ENCODE measurements at regions not wholly inside any gene's neighbourhood (a gene's known extent, or its start where the extent isn't known, plus 50 kb on each side); places are given as distances from the start of the nearest gene placed in this dataset.

DNA sequence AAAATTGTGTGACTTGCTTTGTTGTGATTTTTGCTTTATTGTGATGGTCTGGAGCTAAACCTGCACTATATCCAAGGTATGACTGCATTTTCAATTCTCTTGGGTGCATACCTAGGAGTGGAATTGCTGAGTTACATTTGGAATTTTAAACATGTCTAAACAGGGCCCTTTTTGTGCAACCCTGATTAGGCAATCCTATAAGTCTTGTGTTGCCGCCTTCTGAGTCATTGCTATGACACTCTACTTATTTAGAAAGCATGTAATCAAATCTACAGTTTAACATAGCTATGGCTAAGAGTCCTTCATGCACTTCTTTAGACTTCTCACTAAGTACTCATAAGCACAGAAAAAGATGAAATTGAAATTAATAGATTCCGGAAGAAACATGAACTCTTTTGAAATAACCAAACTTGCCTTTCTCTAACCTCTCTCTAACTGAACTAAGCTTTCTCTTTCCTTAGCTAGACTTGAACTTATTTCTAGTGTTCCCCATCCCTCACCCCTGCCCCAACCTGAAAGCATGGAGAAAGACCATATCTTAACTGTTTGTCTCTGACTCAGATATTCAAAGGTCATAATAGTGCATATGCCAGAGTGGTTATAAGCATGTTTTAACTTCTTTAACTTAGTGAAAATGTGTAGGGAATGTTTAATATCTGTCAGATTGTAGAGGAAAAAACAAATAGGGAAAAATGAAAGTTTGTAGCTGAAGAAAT lies 203.0 kb downstream of the SNAPC1 start:
- CTCF ChIA-PET = interaction anchor here (0.6 kb wide), 1 partner anchor 191 kb away, joined by 3 read pairs; no protein-coding TSS in a partner anchor
- Mint-ChIP-seq H3K4me3 (ENCODE audit: unreplicated experiment) (no peak overlapping the region), H3K27ac (ENCODE audit: unreplicated experiment) (no peak overlapping the region), H3K4me1 (ENCODE audit: low read depth, unreplicated experiment) (peaks cover 7% of the 10 kb centered on the region), H3K36me3 (ENCODE audit: insufficient read depth, unreplicated experiment) (no peaks in the 10 kb centered on the region), H3K27me3 (ENCODE audit: insufficient read depth, unreplicated experiment) (no peaks in the 10 kb centered on the region), H3K9me3 (ENCODE audit: unreplicated experiment) (peaks cover 31% of the 10 kb centered on the region)
- no TSS peak for BruUV-seq (replicated peaks)
- H3K36me3 ChIP-seq (ENCODE audit: control insufficient read depth, insufficient read depth, low read length) = no peaks in the 10 kb centered on the region
- POLR2A ChIA-PET = no interaction called here
- intact Hi-C loops (cut with micrococcal nuclease; ENCODE audit: unreplicated experiment) = no loop called here
- peaks cover 9% of the 10 kb centered on the region; the same call in 1 of the 2 replicates for H3K4me1 ChIP-seq
- H3K9me3 ChIP-seq = no peaks in the 10 kb centered on the region
- peak in 1 of 2 experiments; percentile 29 for DNase-seq
- H3K27me3 ChIP-seq (replicated peaks; ENCODE audit: control insufficient read depth, insufficient read depth, low read length) = no peaks in the 10 kb centered on the region
- H3K4me3 ChIP-seq (ENCODE audit: low read depth, low read length) = no peak overlapping the region
- TF ChIP-seq, protein P1, sequence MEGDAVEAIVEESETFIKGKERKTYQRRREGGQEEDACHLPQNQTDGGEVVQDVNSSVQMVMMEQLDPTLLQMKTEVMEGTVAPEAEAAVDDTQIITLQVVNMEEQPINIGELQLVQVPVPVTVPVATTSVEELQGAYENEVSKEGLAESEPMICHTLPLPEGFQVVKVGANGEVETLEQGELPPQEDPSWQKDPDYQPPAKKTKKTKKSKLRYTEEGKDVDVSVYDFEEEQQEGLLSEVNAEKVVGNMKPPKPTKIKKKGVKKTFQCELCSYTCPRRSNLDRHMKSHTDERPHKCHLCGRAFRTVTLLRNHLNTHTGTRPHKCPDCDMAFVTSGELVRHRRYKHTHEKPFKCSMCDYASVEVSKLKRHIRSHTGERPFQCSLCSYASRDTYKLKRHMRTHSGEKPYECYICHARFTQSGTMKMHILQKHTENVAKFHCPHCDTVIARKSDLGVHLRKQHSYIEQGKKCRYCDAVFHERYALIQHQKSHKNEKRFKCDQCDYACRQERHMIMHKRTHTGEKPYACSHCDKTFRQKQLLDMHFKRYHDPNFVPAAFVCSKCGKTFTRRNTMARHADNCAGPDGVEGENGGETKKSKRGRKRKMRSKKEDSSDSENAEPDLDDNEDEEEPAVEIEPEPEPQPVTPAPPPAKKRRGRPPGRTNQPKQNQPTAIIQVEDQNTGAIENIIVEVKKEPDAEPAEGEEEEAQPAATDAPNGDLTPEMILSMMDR (IDR thresholded peaks at IDR 0.05; ENCODE audit: insufficient read depth in 1 of 2, low read depth in 1 of 2, low read length in 1 of 2, severe bottlenecking in 1 of 2, unreplicated experiment in 1 of 2) = no peak

DNA sequence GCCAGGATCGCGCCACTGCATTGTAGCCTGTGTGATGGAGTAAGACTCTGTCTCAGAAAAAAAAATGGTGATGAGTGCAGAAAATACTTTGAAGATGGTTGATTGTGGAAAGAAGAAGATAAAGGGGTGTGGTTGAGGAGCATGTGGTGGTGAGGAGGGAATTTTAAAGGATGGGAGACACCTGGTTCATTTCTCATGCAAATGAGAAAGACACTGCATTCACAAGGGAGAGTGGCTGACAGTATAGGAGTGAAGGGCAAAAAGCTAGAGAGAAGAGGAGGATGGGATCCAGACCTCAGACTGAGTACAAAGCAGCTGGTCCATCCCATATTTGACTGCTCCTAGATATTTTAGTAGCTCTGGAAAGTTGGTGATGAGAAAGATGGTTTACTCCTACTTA lies 206.0 kb downstream of the SNAPC1 start:
- Mint-ChIP-seq H3K4me3 (ENCODE audit: unreplicated experiment) (no peak overlapping the region), H3K36me3 (ENCODE audit: insufficient read depth, unreplicated experiment) (no peaks in the 10 kb centered on the region), H3K27ac (ENCODE audit: unreplicated experiment) (no peak overlapping the region), H3K4me1 (ENCODE audit: low read depth, unreplicated experiment) (peaks cover 7% of the 10 kb centered on the region), H3K27me3 (ENCODE audit: insufficient read depth, unreplicated experiment) (no peaks in the 10 kb centered on the region), H3K9me3 (ENCODE audit: unreplicated experiment) (peaks cover 21% of the 10 kb centered on the region)
- no peaks in the 10 kb centered on the region for H3K9me3 ChIP-seq
- POLR2A ChIA-PET = no interaction called here
- TF ChIP-seq, protein P1 (IDR thresholded peaks at IDR 0.05; ENCODE audit: insufficient read depth in 1 of 2, low read depth in 1 of 2, low read length in 1 of 2, severe bottlenecking in 1 of 2, unreplicated experiment in 1 of 2) = no peak
- BruUV-seq (replicated peaks) = no TSS peak
- no peak for DNase-seq
- H3K4me3 ChIP-seq (ENCODE audit: low read depth, low read length) = no peak overlapping the region
- H3K27me3 ChIP-seq (replicated peaks; ENCODE audit: control insufficient read depth, insufficient read depth, low read length) = no peaks in the 10 kb centered on the region
- H3K4me1 ChIP-seq = peaks cover 9% of the 10 kb centered on the region; the same call in 1 of the 2 replicates
- H3K36me3 ChIP-seq (ENCODE audit: control insufficient read depth, insufficient read depth, low read length) = no peaks in the 10 kb centered on the region
- intact Hi-C loops (cut with micrococcal nuclease; ENCODE audit: unreplicated experiment) = no loop called here
- CTCF ChIA-PET = no interaction called here

DNA sequence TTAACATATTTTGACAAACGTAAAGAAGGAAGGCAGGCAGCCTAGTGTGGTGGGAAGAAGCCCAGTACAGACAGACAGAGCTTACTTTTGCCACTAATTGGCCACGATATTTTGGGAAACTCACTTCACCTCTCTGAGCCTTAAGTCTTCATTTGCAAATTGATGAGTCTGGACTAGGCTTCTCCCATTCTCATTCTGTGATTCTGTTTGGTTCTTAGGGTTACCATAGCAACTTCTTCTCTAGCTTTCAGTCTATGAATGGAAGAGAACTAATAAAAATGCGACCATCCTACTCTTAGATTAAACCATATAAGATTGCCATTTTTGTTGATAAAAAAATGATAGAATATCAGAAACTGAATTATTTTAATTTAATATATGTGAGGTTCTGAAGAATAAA lies 210.5 kb downstream of the SNAPC1 start:
- no peak for DNase-seq
- no peaks in the 10 kb centered on the region for H3K36me3 ChIP-seq (ENCODE audit: control insufficient read depth, insufficient read depth, low read length)
- ChIA-PET CTCF (no interaction called here), POLR2A (no interaction called here)
- Mint-ChIP-seq H3K27ac (ENCODE audit: unreplicated experiment) (no peak overlapping the region), H3K4me1 (ENCODE audit: low read depth, unreplicated experiment) (peaks cover 6% of the 10 kb centered on the region), H3K4me3 (ENCODE audit: unreplicated experiment) (no peak overlapping the region), H3K36me3 (ENCODE audit: insufficient read depth, unreplicated experiment) (no peaks in the 10 kb centered on the region), H3K9me3 (ENCODE audit: unreplicated experiment) (peaks cover 13% of the 10 kb centered on the region), H3K27me3 (ENCODE audit: insufficient read depth, unreplicated experiment) (no peaks in the 10 kb centered on the region)
- intact Hi-C loops (cut with micrococcal nuclease; ENCODE audit: unreplicated experiment) = no loop called here
- H3K27me3 ChIP-seq (replicated peaks; ENCODE audit: control insufficient read depth, insufficient read depth, low read length) = no peaks in the 10 kb centered on the region
- BruUV-seq (replicated peaks) = no TSS peak
- H3K9me3 ChIP-seq = peaks cover 11% of the 10 kb centered on the region; the same call in 1 of the 2 replicates
- no peaks in the 10 kb centered on the region for H3K4me1 ChIP-seq
- no peak overlapping the region for H3K4me3 ChIP-seq (ENCODE audit: low read depth, low read length)
- TF ChIP-seq, protein P1 (IDR thresholded peaks at IDR 0.05; ENCODE audit: insufficient read depth in 1 of 2, low read depth in 1 of 2, low read length in 1 of 2, severe bottlenecking in 1 of 2, unreplicated experiment in 1 of 2) = no peak
